NCI-H2029 (cell line): ENCODE measurements at regions not wholly inside any gene's neighbourhood (a gene's known extent, or its start where the extent isn't known, plus 50 kb on each side); places are given as distances from the start of the nearest gene placed in this dataset.
"Not testable (repeated sequence)": the region's sequence is repeated elsewhere in the genome, so short reads cannot be mapped to it uniquely, and the experiment has no call there.

ENCODE experiments used
- DNase-seq: peaks from one replicate; lab custom pipeline; 2025; lab: John Stamatoyannopoulos, UW

- DNase-seq, result no peak
These were observed 147.8 kb upstream of the KLF6 start for GRCh38 chr10:3932597-3933375.

- no peak for DNase-seq
These were observed 146.9 kb upstream of the KLF6 start for GRCh38 chr10:3931901-3932300.

- DNase-seq, result no peak
These were observed 146.2 kb upstream of the KLF6 start for GRCh38 chr10:3931224-3931623.

- DNase-seq, result no peak
These were observed 143.6 kb upstream of the KLF6 start for GRCh38 chr10:3928569-3928968.

GRCh38 chr10:3928078-3928477 lies 143.1 kb upstream of the KLF6 start:
- DNase-seq, result no peak

- no peak for DNase-seq
These were observed 141.9 kb upstream of the KLF6 start for GRCh38 chr10:3926675-3927525.

GRCh38 chr10:3926258-3926657 lies 141.2 kb upstream of the KLF6 start:
- no peak for DNase-seq

GRCh38 chr10:3925184-3925583 lies 140.2 kb upstream of the KLF6 start:
- DNase-seq, result no peak

GRCh38 chr10:3924344-3924743 lies 139.3 kb upstream of the KLF6 start:
- DNase-seq, result no peak

- no peak for DNase-seq
These were observed 138.0 kb upstream of the KLF6 start for GRCh38 chr10:3923033-3923432.

GRCh38 chr10:3919709-3920308 lies 134.8 kb upstream of the KLF6 start:
- no peak for DNase-seq

- not testable (repeated sequence) for DNase-seq
These were observed 132.4 kb upstream of the KLF6 start for GRCh38 chr10:3917392-3917791.

- no peak for DNase-seq
These were observed 129.7 kb upstream of the KLF6 start for GRCh38 chr10:3914733-3915132.

GRCh38 chr10:3911713-3912442 lies 126.9 kb upstream of the KLF6 start:
- no peak for DNase-seq

GRCh38 chr10:3911241-3911640 lies 126.2 kb upstream of the KLF6 start:
- DNase-seq, result no peak

- DNase-seq, result no peak
These were observed 124.3 kb upstream of the KLF6 start for GRCh38 chr10:3909339-3909738.

GRCh38 chr10:3908183-3908582 lies 123.2 kb upstream of the KLF6 start:
- no peak for DNase-seq

- DNase-seq, result no peak
These were observed 122.5 kb upstream of the KLF6 start for GRCh38 chr10:3907514-3907913.

- no peak for DNase-seq
These were observed 121.6 kb upstream of the KLF6 start for GRCh38 chr10:3906511-3907111.

- no peak for DNase-seq
These were observed 119.5 kb upstream of the KLF6 start for GRCh38 chr10:3904419-3904960.

- no peak for DNase-seq
These were observed 117.9 kb upstream of the KLF6 start for GRCh38 chr10:3902809-3903410.
